ENCODE measurements at regions not wholly inside any gene's neighbourhood (a gene's known extent, or its start where the extent isn't known, plus 50 kb on each side); places are given as distances from the start of the nearest gene placed in this dataset.

DNA sequence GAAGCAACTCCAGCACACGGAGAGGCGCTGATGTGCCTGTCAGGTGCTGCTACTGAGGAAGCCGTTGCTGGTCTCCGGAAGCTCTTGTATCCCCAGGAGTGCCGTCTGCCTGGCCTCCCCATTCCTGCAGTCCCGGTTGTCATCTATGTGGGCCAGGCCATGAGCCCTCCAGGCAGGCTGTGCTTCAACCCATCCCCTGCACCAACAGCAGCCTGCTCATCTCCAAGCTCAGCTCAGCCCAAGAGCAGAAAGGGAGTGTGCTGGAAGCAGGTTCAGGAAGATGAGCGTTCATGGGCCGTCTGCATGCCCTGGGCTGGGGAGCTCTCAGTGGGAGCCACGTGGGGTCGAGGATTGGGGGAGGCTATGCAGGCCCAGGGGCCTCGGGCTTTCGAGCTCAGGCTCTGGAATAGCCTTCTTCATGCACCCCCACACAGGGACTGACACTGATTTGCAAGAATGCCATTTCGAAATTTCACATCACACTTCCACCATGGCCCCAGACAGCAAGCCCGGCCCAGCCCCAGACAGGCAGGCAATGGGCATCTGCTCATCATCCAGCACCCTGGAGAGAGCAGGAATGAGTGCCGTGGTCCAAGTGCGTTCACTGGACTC lies 164.5 kb downstream of the KIF26A start (continued):
- TF ChIP-seq, protein P1, sequence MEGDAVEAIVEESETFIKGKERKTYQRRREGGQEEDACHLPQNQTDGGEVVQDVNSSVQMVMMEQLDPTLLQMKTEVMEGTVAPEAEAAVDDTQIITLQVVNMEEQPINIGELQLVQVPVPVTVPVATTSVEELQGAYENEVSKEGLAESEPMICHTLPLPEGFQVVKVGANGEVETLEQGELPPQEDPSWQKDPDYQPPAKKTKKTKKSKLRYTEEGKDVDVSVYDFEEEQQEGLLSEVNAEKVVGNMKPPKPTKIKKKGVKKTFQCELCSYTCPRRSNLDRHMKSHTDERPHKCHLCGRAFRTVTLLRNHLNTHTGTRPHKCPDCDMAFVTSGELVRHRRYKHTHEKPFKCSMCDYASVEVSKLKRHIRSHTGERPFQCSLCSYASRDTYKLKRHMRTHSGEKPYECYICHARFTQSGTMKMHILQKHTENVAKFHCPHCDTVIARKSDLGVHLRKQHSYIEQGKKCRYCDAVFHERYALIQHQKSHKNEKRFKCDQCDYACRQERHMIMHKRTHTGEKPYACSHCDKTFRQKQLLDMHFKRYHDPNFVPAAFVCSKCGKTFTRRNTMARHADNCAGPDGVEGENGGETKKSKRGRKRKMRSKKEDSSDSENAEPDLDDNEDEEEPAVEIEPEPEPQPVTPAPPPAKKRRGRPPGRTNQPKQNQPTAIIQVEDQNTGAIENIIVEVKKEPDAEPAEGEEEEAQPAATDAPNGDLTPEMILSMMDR (IDR thresholded peaks at IDR 0.05 in 2 of 3, conservative IDR thresholded peaks at IDR 0.05 in 1 of 3; ENCODE audit: borderline replicate concordance in 1 of 3, insufficient read depth in 1 of 3, low read depth in 2 of 3, low read length in 2 of 3), result no peak
- TF ChIP-seq ZNF274 (IDR thresholded peaks at IDR 0.05; ENCODE audit: low read depth, low read length), result no peak
- TF ChIP-seq FOSL1 (IDR thresholded peaks at IDR 0.05; ENCODE audit: low read depth), result no peak
- TF ChIP-seq, protein P2, sequence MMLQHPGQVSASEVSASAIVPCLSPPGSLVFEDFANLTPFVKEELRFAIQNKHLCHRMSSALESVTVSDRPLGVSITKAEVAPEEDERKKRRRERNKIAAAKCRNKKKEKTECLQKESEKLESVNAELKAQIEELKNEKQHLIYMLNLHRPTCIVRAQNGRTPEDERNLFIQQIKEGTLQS (IDR thresholded peaks at IDR 0.05), result no peak
- TF ChIP-seq EGR1 (IDR thresholded peaks at IDR 0.05; ENCODE audit: low read depth), result no peak
- no peak for TF ChIP-seq POLR2A (IDR thresholded peaks at IDR 0.05; ENCODE audit: borderline replicate concordance, extremely low read depth, insufficient read depth, insufficient read length)
- TF ChIP-seq SIN3A (IDR thresholded peaks at IDR 0.05; ENCODE audit: low read depth), result no peak
- TF ChIP-seq SP1 (IDR thresholded peaks at IDR 0.05; ENCODE audit: low read depth), result no peak

DNA sequence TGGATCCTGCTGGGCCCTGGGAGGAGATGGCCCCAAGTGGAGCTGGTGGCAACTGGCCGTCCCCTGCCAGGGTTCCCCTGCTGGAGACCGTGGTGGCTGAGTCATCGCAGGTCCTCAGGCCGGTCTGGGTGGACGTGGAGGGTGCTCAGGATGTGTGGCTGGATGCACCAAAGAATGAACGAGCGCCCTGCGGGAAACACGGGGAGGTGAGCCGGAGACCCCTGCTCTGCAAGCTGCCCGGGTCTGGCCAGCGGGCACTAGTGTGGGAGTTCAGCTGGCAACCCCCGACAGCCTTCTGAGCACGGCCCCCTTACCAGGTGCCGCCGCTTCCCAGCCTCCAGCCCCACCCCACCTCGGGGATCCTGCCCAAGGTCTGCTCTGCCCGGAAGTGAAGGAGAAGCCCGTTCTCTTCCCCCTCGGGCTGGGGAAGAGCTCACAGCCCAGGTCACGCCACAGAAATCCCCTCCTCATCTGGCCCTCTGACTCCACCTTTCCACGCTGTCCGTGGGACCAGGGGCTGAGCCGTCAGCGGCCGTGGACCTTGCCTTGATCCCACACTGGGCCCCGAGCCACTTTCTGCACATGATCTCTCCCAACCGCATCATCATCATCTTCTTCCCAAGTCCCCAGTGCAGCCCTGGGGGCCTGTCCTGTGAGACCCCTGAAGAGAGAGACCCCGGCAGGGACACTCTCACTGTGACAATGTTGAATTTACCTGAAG lies 165.5 kb downstream of the KIF26A start:
- H3K79me2 ChIP-seq (ENCODE audit: insufficient read depth, low read length), result no peaks in the 10 kb centered on the region
- H3K4me1 ChIP-seq (ENCODE audit: control insufficient read depth in 1 of 2, insufficient read depth in 2 of 2, low read length in 2 of 2), result no peaks in the 10 kb centered on the region
- no peak overlapping the region for H3K27ac ChIP-seq (ENCODE audit: low read depth, low read length)
- no peak overlapping the region for H2AFZ ChIP-seq (ENCODE audit: low read depth, low read length, poor library complexity, severe bottlenecking)
- POLR2A ChIA-PET, result no interaction called here
- no peaks in the 10 kb centered on the region for H3K36me3 ChIP-seq (ENCODE audit: control insufficient read depth in 1 of 2, insufficient read depth in 2 of 2, low read length in 2 of 2)
- no peaks in the 10 kb centered on the region for H3K9me3 ChIP-seq (ENCODE audit: control insufficient read depth in 1 of 2, insufficient read depth in 1 of 2, low read depth in 1 of 2, low read length in 2 of 2)
- no peak overlapping the region for H3K4me3 ChIP-seq (replicated peaks in 1 of 2; ENCODE audit: low read depth in 1 of 2, low read length in 2 of 2)
- CTCF ChIA-PET, result no interaction called here
- no peak overlapping the region for H3K9ac ChIP-seq (ENCODE audit: low read length)
- no peaks in the 10 kb centered on the region for H3K27me3 ChIP-seq (ENCODE audit: insufficient read depth, low read length)
- intact Hi-C loops (cut with micrococcal nuclease), result no loop called here
- RAD21 ChIA-PET (ENCODE audit: low non-redundant PET in 1 of 2, low total read pairs in 2 of 2, uncharacterized antibody in 2 of 2, unreplicated experiment in 2 of 2), result no interaction called here
- no peaks in the 10 kb centered on the region for H3K9me2 ChIP-seq (ENCODE audit: insufficient read depth)
- no peak for TF ChIP-seq YY1 (IDR thresholded peaks at IDR 0.05; ENCODE audit: extremely low read depth, insufficient replicate concordance, low read depth, low read length)
- TF ChIP-seq, protein P3, sequence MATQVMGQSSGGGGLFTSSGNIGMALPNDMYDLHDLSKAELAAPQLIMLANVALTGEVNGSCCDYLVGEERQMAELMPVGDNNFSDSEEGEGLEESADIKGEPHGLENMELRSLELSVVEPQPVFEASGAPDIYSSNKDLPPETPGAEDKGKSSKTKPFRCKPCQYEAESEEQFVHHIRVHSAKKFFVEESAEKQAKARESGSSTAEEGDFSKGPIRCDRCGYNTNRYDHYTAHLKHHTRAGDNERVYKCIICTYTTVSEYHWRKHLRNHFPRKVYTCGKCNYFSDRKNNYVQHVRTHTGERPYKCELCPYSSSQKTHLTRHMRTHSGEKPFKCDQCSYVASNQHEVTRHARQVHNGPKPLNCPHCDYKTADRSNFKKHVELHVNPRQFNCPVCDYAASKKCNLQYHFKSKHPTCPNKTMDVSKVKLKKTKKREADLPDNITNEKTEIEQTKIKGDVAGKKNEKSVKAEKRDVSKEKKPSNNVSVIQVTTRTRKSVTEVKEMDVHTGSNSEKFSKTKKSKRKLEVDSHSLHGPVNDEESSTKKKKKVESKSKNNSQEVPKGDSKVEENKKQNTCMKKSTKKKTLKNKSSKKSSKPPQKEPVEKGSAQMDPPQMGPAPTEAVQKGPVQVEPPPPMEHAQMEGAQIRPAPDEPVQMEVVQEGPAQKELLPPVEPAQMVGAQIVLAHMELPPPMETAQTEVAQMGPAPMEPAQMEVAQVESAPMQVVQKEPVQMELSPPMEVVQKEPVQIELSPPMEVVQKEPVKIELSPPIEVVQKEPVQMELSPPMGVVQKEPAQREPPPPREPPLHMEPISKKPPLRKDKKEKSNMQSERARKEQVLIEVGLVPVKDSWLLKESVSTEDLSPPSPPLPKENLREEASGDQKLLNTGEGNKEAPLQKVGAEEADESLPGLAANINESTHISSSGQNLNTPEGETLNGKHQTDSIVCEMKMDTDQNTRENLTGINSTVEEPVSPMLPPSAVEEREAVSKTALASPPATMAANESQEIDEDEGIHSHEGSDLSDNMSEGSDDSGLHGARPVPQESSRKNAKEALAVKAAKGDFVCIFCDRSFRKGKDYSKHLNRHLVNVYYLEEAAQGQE (IDR thresholded peaks at IDR 0.05; ENCODE audit: low read depth), result no peak
- TF ChIP-seq POLR2AphosphoS5 (IDR thresholded peaks at IDR 0.05; ENCODE audit: low read depth, low read length), result no peak
- no peak for TF ChIP-seq EGR1 (IDR thresholded peaks at IDR 0.05; ENCODE audit: low read depth)
- TF ChIP-seq SIN3A (IDR thresholded peaks at IDR 0.05; ENCODE audit: low read depth), result no peak
- no peak for TF ChIP-seq ZFX (IDR thresholded peaks at IDR 0.05)
- TF ChIP-seq ELF1 (IDR thresholded peaks at IDR 0.05; ENCODE audit: borderline replicate concordance, low read depth), result no peak
- TF ChIP-seq SP1 (IDR thresholded peaks at IDR 0.05; ENCODE audit: low read depth), result no peak
- ATAC-seq (no peak), DNase-seq (ENCODE audit: low read depth, low spot score) (no peak)
- no peak overlapping the region for H3K4me2 ChIP-seq (ENCODE audit: low read length)
- BruUV-seq (replicated peaks), result no TSS peak
- no peaks in the 10 kb centered on the region for H4K20me1 ChIP-seq (ENCODE audit: insufficient read depth)
